ENCODE measurements at regions not wholly inside any gene's neighbourhood (a gene's known extent, or its start where the extent isn't known, plus 50 kb on each side); places are given as distances from the start of the nearest gene placed in this dataset.

DNA sequence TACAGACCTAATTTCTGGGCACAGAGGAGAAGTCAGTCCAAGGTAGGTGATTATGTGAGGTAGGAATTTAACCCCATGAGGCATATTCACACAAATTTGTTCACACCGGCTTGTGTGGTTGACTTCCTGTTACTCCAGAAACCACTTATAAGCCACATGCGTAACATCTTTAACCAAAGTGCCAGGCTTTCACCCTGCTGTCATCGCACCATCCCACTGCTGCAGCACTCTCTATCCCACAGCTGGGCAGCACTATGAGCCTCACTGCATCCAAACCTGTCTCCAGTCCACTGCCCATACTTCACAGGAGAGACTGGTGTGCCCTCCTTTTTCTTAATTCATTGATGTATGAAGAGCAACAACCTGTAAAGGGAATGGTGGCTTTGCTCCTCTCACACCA lies 128.2 kb upstream of the ARGLU1 start:
- H3K9me3 Mint-ChIP-seq, result no peaks in the 10 kb centered on the region
- ATAC-seq (ENCODE audit: low read depth in 2 of 2) (no peak), DNase-seq (no peak)
- Histone ChIP-seq H3K36me3 (ENCODE audit: control insufficient read depth, insufficient read depth, low read length) (no peaks in the 10 kb centered on the region), H3K27me3 (ENCODE audit: control insufficient read depth, insufficient read depth, low read length) (peaks cover 2% of the 10 kb centered on the region), H3K9me3 (ENCODE audit: control insufficient read depth in 2 of 2, low read length in 2 of 2) (no peaks in the 10 kb centered on the region), H3K27ac (ENCODE audit: insufficient read depth, low read length, poor library complexity, severe bottlenecking) (no peak overlapping the region), H3K4me1 (ENCODE audit: control insufficient read depth, insufficient read depth, low read length, poor library complexity, severe bottlenecking) (no peaks in the 10 kb centered on the region), H3K4me3 (ENCODE audit: low read depth, low read length) (no peak overlapping the region)
- no peak overlapping the region for H3K4me3 Mint-ChIP-seq
- no peaks in the 10 kb centered on the region for H3K4me1 Mint-ChIP-seq
- no peak overlapping the region for H3K27ac Mint-ChIP-seq
- H3K27me3 Mint-ChIP-seq, result no peaks in the 10 kb centered on the region
- no peaks in the 10 kb centered on the region for H3K36me3 Mint-ChIP-seq

DNA sequence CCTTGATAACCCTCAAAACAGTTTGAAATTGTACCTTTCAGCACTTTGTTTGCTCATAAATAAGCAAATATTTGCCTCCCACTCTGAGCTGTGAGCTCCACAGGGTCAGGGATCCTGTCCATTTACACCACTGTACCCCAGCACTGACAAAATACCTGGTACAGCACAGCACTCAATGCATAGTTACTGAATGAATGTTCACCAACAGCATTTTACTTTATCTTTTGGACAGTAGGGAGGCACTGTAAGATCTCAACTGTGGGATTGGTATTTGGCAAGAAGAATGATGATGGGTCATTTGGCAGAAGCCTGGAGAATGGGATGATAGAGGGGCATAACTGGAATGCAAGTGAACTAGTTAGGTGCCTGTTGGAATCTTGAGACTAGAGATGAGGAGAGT lies 127.2 kb upstream of the ARGLU1 start:
- Histone ChIP-seq H3K27ac (ENCODE audit: insufficient read depth, low read length, poor library complexity, severe bottlenecking) (no peak overlapping the region), H3K27me3 (ENCODE audit: control insufficient read depth, insufficient read depth, low read length) (peaks cover 2% of the 10 kb centered on the region), H3K9me3 (ENCODE audit: control insufficient read depth in 2 of 2, low read length in 2 of 2) (no peaks in the 10 kb centered on the region), H3K4me1 (ENCODE audit: control insufficient read depth, insufficient read depth, low read length, poor library complexity, severe bottlenecking) (no peaks in the 10 kb centered on the region), H3K4me3 (ENCODE audit: low read depth, low read length) (no peak overlapping the region), H3K36me3 (ENCODE audit: control insufficient read depth, insufficient read depth, low read length) (no peaks in the 10 kb centered on the region)
- ATAC-seq (ENCODE audit: low read depth in 2 of 2) (no peak), DNase-seq (no peak)
- no peak overlapping the region for H3K27ac Mint-ChIP-seq
- H3K4me1 Mint-ChIP-seq, result no peaks in the 10 kb centered on the region
- no peaks in the 10 kb centered on the region for H3K36me3 Mint-ChIP-seq
- H3K4me3 Mint-ChIP-seq, result no peak overlapping the region
- H3K9me3 Mint-ChIP-seq, result no peaks in the 10 kb centered on the region
- no peaks in the 10 kb centered on the region for H3K27me3 Mint-ChIP-seq

- no peak overlapping the region for H3K4me3 Mint-ChIP-seq
- H3K4me1 Mint-ChIP-seq, result no peaks in the 10 kb centered on the region
- Histone ChIP-seq H3K4me3 (ENCODE audit: low read depth, low read length) (no peak overlapping the region), H3K27me3 (ENCODE audit: control insufficient read depth, insufficient read depth, low read length) (peaks cover 2% of the 10 kb centered on the region), H3K36me3 (ENCODE audit: control insufficient read depth, insufficient read depth, low read length) (no peaks in the 10 kb centered on the region), H3K4me1 (ENCODE audit: control insufficient read depth, insufficient read depth, low read length, poor library complexity, severe bottlenecking) (no peaks in the 10 kb centered on the region), H3K27ac (ENCODE audit: insufficient read depth, low read length, poor library complexity, severe bottlenecking) (no peak overlapping the region), H3K9me3 (ENCODE audit: control insufficient read depth in 2 of 2, low read length in 2 of 2) (no peaks in the 10 kb centered on the region)
- H3K27me3 Mint-ChIP-seq, result no peaks in the 10 kb centered on the region
- H3K36me3 Mint-ChIP-seq, result no peaks in the 10 kb centered on the region
- DNase-seq (no peak), ATAC-seq (ENCODE audit: low read depth in 2 of 2) (no peak)
- no peaks in the 10 kb centered on the region for H3K9me3 Mint-ChIP-seq
- no peak overlapping the region for H3K27ac Mint-ChIP-seq
Observed at GRCh38 chr13:106691861-106692260, 123.9 kb upstream of the ARGLU1 start.

- Histone ChIP-seq H3K4me3 (ENCODE audit: low read depth, low read length) (no peak overlapping the region), H3K36me3 (ENCODE audit: control insufficient read depth, insufficient read depth, low read length) (no peaks in the 10 kb centered on the region), H3K27me3 (ENCODE audit: control insufficient read depth, insufficient read depth, low read length) (peaks cover 2% of the 10 kb centered on the region), H3K4me1 (ENCODE audit: control insufficient read depth, insufficient read depth, low read length, poor library complexity, severe bottlenecking) (no peaks in the 10 kb centered on the region), H3K27ac (ENCODE audit: insufficient read depth, low read length, poor library complexity, severe bottlenecking) (no peak overlapping the region), H3K9me3 (ENCODE audit: control insufficient read depth in 2 of 2, low read length in 2 of 2) (no peaks in the 10 kb centered on the region)
- DNase-seq (no peak), ATAC-seq (ENCODE audit: low read depth in 2 of 2) (no peak)
- H3K4me1 Mint-ChIP-seq, result no peaks in the 10 kb centered on the region
- no peaks in the 10 kb centered on the region for H3K27me3 Mint-ChIP-seq
- H3K36me3 Mint-ChIP-seq, result no peaks in the 10 kb centered on the region
- no peak overlapping the region for H3K4me3 Mint-ChIP-seq
- H3K9me3 Mint-ChIP-seq, result no peaks in the 10 kb centered on the region
- H3K27ac Mint-ChIP-seq, result no peak overlapping the region
Observed at GRCh38 chr13:106691341-106691740, 123.4 kb upstream of the ARGLU1 start.

DNA sequence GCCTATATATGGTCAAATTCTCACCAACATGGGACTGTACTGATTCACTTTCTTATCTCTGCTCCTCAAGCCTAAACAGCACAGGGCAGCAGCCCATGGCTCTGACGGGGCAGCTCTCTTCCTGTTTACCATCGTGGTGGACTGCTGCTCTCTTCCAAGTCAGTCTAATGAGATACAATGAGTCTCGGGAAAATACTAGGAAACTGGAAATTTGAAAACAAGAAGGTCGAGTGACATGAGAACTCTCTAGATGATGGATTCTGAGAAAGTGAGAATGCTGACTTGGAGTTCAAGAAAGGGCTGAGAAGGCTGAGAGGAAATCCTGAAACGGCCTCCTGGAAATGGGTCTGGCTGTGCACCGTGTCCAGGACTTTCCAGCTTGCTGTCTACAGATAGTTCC lies 122.8 kb upstream of the ARGLU1 start:
- Mint-ChIP-seq H3K9me3 (no peaks in the 10 kb centered on the region), H3K4me3 (no peak overlapping the region), H3K4me1 (no peaks in the 10 kb centered on the region), H3K27me3 (no peaks in the 10 kb centered on the region), H3K27ac (no peak overlapping the region), H3K36me3 (no peaks in the 10 kb centered on the region)
- ATAC-seq (ENCODE audit: low read depth in 2 of 2) (no peak), DNase-seq (no peak)
- Histone ChIP-seq H3K4me1 (ENCODE audit: control insufficient read depth, insufficient read depth, low read length, poor library complexity, severe bottlenecking) (no peaks in the 10 kb centered on the region), H3K27ac (ENCODE audit: insufficient read depth, low read length, poor library complexity, severe bottlenecking) (no peak overlapping the region), H3K27me3 (ENCODE audit: control insufficient read depth, insufficient read depth, low read length) (peaks cover 2% of the 10 kb centered on the region), H3K9me3 (ENCODE audit: control insufficient read depth in 2 of 2, low read length in 2 of 2) (no peaks in the 10 kb centered on the region), H3K4me3 (ENCODE audit: low read depth, low read length) (no peak overlapping the region), H3K36me3 (ENCODE audit: control insufficient read depth, insufficient read depth, low read length) (no peaks in the 10 kb centered on the region)

DNA sequence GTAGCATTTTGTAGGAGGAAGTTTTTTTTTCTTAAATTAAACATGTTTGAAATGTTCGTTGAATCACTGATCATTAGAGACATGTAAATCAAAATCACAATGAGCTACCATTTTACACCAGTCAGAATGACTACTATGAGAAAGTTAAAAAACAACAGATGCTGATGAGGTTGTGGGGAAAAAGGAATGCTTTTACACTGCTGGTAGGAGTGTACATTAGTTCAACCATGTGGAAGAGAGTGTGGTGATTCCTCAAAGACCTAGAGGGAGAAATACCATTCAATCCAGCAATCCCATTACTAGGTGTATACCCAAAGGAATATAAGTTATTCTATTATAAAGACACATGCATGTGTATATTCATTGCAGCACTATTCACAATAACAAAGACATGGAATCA lies 122.0 kb upstream of the ARGLU1 start:
- Mint-ChIP-seq H3K27me3 (no peaks in the 10 kb centered on the region), H3K9me3 (no peaks in the 10 kb centered on the region), H3K4me1 (no peaks in the 10 kb centered on the region), H3K27ac (no peak overlapping the region), H3K4me3 (no peak overlapping the region), H3K36me3 (no peaks in the 10 kb centered on the region)
- Histone ChIP-seq H3K36me3 (ENCODE audit: control insufficient read depth, insufficient read depth, low read length) (no peaks in the 10 kb centered on the region), H3K27ac (ENCODE audit: insufficient read depth, low read length, poor library complexity, severe bottlenecking) (no peak overlapping the region), H3K27me3 (ENCODE audit: control insufficient read depth, insufficient read depth, low read length) (peaks cover 2% of the 10 kb centered on the region), H3K9me3 (ENCODE audit: control insufficient read depth in 2 of 2, low read length in 2 of 2) (no peaks in the 10 kb centered on the region), H3K4me3 (ENCODE audit: low read depth, low read length) (no peak overlapping the region), H3K4me1 (ENCODE audit: control insufficient read depth, insufficient read depth, low read length, poor library complexity, severe bottlenecking) (no peaks in the 10 kb centered on the region)
- no peak for ATAC-seq (ENCODE audit: low read depth in 2 of 2)
- no peak for DNase-seq

- no peak overlapping the region for H3K27ac Mint-ChIP-seq
- Histone ChIP-seq H3K4me3 (ENCODE audit: low read depth, low read length) (no peak overlapping the region), H3K36me3 (ENCODE audit: control insufficient read depth, insufficient read depth, low read length) (no peaks in the 10 kb centered on the region), H3K9me3 (ENCODE audit: control insufficient read depth in 2 of 2, low read length in 2 of 2) (no peaks in the 10 kb centered on the region), H3K27me3 (ENCODE audit: control insufficient read depth, insufficient read depth, low read length) (peaks cover 2% of the 10 kb centered on the region), H3K27ac (ENCODE audit: insufficient read depth, low read length, poor library complexity, severe bottlenecking) (no peak overlapping the region), H3K4me1 (ENCODE audit: control insufficient read depth, insufficient read depth, low read length, poor library complexity, severe bottlenecking) (no peaks in the 10 kb centered on the region)
- H3K4me3 Mint-ChIP-seq, result no peak overlapping the region
- H3K27me3 Mint-ChIP-seq, result no peaks in the 10 kb centered on the region
- no peak for ATAC-seq (ENCODE audit: low read depth in 2 of 2)
- no peaks in the 10 kb centered on the region for H3K9me3 Mint-ChIP-seq
- no peaks in the 10 kb centered on the region for H3K4me1 Mint-ChIP-seq
- no peak for DNase-seq
- no peaks in the 10 kb centered on the region for H3K36me3 Mint-ChIP-seq
Observed at GRCh38 chr13:106688940-106689339, 121.0 kb upstream of the ARGLU1 start.

DNA sequence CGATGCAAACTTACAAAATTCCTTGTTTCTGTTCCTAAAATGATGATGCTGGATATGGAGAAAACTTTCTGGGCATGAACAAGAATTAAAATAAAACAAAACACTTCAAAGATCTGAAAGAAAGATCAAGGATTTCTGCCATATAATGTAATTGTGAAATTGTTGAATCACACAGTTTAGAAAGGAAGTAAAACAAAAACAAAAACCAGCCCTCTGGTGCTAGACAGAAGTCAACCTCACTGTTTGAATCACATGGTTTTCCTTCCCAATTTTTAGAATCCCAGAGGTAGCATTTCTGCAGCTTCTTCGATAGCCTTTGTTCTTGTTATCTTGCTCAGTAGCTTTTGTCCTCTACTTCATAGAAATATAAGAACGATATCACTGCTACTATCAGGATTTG lies 118.2 kb upstream of the ARGLU1 start:
- Mint-ChIP-seq H3K9me3 (peaks cover 0 to 1% (median 0%) of the 10 kb centered on the region in 7 donors), H3K36me3 (no peaks in the 10 kb centered on the region), H3K4me1 (no peaks in the 10 kb centered on the region), H3K27ac (no peak overlapping the region), H3K4me3 (no peak overlapping the region), H3K27me3 (no peaks in the 10 kb centered on the region)
- H3K27me3 ChIP-seq (ENCODE audit: control insufficient read depth, insufficient read depth, low read length), result no peaks in the 10 kb centered on the region
- H3K4me3 ChIP-seq (ENCODE audit: low read depth, low read length), result no peak overlapping the region
- H3K27ac ChIP-seq (ENCODE audit: insufficient read depth, low read length, poor library complexity, severe bottlenecking), result no peak overlapping the region
- H3K4me1 ChIP-seq (ENCODE audit: control insufficient read depth, insufficient read depth, low read length, poor library complexity, severe bottlenecking), result no peaks in the 10 kb centered on the region
- H3K36me3 ChIP-seq (ENCODE audit: control insufficient read depth, insufficient read depth, low read length), result no peaks in the 10 kb centered on the region
- DNase-seq (no peak), ATAC-seq (ENCODE audit: low read depth in 2 of 2) (no peak)
- H3K9me3 ChIP-seq (ENCODE audit: control insufficient read depth in 2 of 2, low read length in 2 of 2), result no peaks in the 10 kb centered on the region

Data from CD4-positive, CD25-positive, alpha-beta regulatory T cell (primary cell).